ENCODE measurements at regions not wholly inside any gene's neighbourhood (a gene's known extent, or its start where the extent isn't known, plus 50 kb on each side); places are given as distances from the start of the nearest gene placed in this dataset.
"Not testable (repeated sequence)": the region's sequence is repeated elsewhere in the genome, so short reads cannot be mapped to it uniquely, and the experiment has no call there.

GRCh38 chr21:27949093-27949492 is 982.2 kb upstream of the ADAMTS5 start:
- TF ChIP-seq MAX (IDR thresholded peaks at IDR 0.05; ENCODE audit: low read depth, low read length); CTCF (IDR thresholded peaks at IDR 0.05; ENCODE audit: low read depth, low read length); POLR2A (IDR thresholded peaks at IDR 0.05; ENCODE audit: extremely low read depth, insufficient read length): not testable (repeated sequence)

Measured in NB4 (cell line).